Left ventricle myocardium inferior (tissue), 1 donor: ENCODE measurements at regions not wholly inside any gene's neighbourhood (a gene's known extent, or its start where the extent isn't known, plus 50 kb on each side); places are given as distances from the start of the nearest gene placed in this dataset.
"Not testable (repeated sequence)": the region's sequence is repeated elsewhere in the genome, so short reads cannot be mapped to it uniquely, and the experiment has no call there.

Experiments
- DNase-seq: peaks from one replicate; pipeline ENCODE4 v3.0.0-alpha.2; 2020
- H3K27ac ChIP-seq: fragments of 200-600 bp; replicated peaks from 2 replicates; pipeline ENCODE4 v1.8.0; 2021
- H3K27me3 ChIP-seq: fragments of 200-600 bp; 2 replicates; pipeline ENCODE4 v1.8.0; 2021; ENCODE audit warnings: low read depth
- H3K36me3 ChIP-seq: fragments of 200-600 bp; 2 replicates; pipeline ENCODE4 v1.8.0; 2021
- H3K4me1 ChIP-seq: fragments of 200-600 bp; 2 replicates; pipeline ENCODE4 v1.8.0; 2021
- H3K4me3 ChIP-seq: fragments of 200-600 bp; 2 replicates; pipeline ENCODE4 v1.8.0; 2021; ENCODE audit warnings: mild to moderate bottlenecking, moderate library complexity
- H3K9me3 ChIP-seq: fragments of 200-600 bp; replicated peaks from 2 replicates; pipeline ENCODE4 v1.8.0; 2021
- CTCF ChIP-seq: fragments of 200-600 bp; IDR thresholded peaks from 2 replicates; pipeline ENCODE4 v1.8.0; 2021; ENCODE audit warnings: antibody characterized with exemption, mild to moderate bottlenecking, borderline replicate concordance
- intact Hi-C: fragments of 100-400 bp; cut with micrococcal nuclease; formaldehyde crosslinking; loops from one replicate; pipeline ENCODE4 v1.11.0; 2022
- donor health status: DM: no; HTN: yes; CAD: no; lungs with severe emphysema.

- Histone ChIP-seq H3K4me3 (no peak overlapping the region), H3K27me3 (no peaks in the 10 kb centered on the region), H3K36me3 (no peaks in the 10 kb centered on the region), H3K9me3 (no peaks in the 10 kb centered on the region), H3K4me1 (no peaks in the 10 kb centered on the region), H3K27ac (no peak overlapping the region)
- no peak for DNase-seq
- TF ChIP-seq CTCF = no peak
- intact Hi-C loops = no loop called here
These were observed 207.4 kb downstream of the RBM46 start for GRCh38 chr4:154988511-154988910.

DNA sequence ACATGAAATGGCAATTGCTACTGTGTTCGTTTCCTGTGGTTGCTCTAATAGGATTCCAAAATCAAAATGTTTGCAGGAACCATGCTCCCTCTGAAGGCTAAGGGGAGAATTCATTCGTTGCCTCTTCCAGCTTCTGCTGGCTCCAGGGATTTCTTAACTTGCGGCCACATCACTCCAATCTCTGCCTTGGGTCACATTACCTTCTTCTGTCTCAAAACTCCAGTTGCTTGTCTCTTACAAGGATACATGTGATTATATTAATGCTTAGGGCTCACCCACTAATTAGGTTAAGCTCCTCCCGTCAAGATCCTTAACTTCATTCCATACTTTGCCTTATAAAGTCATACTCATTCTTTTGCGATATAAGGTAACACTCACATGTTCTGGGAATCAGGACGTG, 208.4 kb downstream of the RBM46 start:
- H3K27me3 ChIP-seq = no peaks in the 10 kb centered on the region

GRCh38 chr4:154997866-154998265, 210.6 kb upstream of the NPY2R start:
- H3K4me3 ChIP-seq, intact Hi-C loops, H3K36me3 ChIP-seq, H3K27me3 ChIP-seq, H3K27ac ChIP-seq, H3K9me3 ChIP-seq, DNase-seq, H3K4me1 ChIP-seq: not testable (repeated sequence)

More for the DNA sequence above, 208.4 kb downstream of the RBM46 start:
- no peak overlapping the region for H3K27ac ChIP-seq
- DNase-seq = no peak
- no peaks in the 10 kb centered on the region for H3K9me3 ChIP-seq
- H3K36me3 ChIP-seq = no peaks in the 10 kb centered on the region
- no peak overlapping the region for H3K4me3 ChIP-seq
- intact Hi-C loops = no loop called here
- TF ChIP-seq CTCF = no peak
- no peaks in the 10 kb centered on the region for H3K4me1 ChIP-seq

DNA sequence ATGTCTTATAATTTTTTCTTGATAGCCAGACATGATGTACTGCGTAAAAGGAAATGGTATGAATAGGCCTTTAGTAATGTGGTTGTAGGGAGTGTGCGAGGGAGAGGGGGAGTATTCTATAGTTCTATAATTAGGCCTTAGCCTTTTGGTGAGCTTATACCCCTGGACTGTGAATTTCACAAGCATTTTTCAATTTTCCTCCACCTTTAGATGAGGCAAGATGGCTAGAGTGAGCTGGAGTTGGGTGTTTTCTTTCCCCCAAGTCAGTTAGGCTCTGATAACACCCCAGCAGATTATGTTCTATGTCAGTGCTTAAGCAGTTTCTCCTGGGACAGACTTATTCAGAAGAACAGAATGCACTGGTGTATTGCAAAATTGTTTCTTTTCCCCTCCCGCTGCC, 210.2 kb upstream of the NPY2R start:
- no peak for DNase-seq
- H3K9me3 ChIP-seq = no peaks in the 10 kb centered on the region
- no peaks in the 10 kb centered on the region for H3K4me1 ChIP-seq
- no peak overlapping the region for H3K27ac ChIP-seq
- H3K27me3 ChIP-seq = no peaks in the 10 kb centered on the region
- intact Hi-C loops = no loop called here
- H3K36me3 ChIP-seq = no peaks in the 10 kb centered on the region
- no peak for TF ChIP-seq CTCF
- H3K4me3 ChIP-seq = no peak overlapping the region

DNA sequence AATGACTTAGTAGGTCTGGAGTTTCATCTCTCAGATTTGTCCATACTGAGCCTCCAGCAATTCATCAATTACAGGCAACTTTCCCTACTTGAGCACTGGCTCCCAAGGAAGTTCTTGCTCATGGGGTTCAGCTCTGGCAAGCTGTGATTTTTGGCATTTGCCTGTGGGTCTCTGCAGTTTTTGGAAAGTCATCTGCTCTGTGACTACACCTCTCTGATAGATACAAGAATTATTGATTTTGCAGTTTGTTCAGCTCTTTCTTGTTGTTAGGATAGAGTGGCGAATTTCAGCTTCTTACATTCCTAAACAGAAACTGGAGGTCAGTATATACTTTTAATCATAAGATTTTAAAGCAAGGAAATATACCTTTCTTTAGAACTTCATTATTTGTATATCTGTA, 209.7 kb upstream of the NPY2R start:
- Histone ChIP-seq H3K27ac (no peak overlapping the region), H3K36me3 (no peaks in the 10 kb centered on the region), H3K4me3 (no peak overlapping the region), H3K4me1 (no peaks in the 10 kb centered on the region), H3K9me3 (no peaks in the 10 kb centered on the region), H3K27me3 (no peaks in the 10 kb centered on the region)
- TF ChIP-seq CTCF = no peak
- no peak for DNase-seq
- intact Hi-C loops = no loop called here

GRCh38 chr4:154999950-155000578, 208.4 kb upstream of the NPY2R start:
- intact Hi-C loops = no loop called here
- no peaks in the 10 kb centered on the region for H3K36me3 ChIP-seq
- DNase-seq = no peak
- H3K9me3 ChIP-seq = no peaks in the 10 kb centered on the region
- no peak overlapping the region for H3K4me3 ChIP-seq
- TF ChIP-seq CTCF = no peak
- H3K27me3 ChIP-seq = no peaks in the 10 kb centered on the region
- no peak overlapping the region for H3K27ac ChIP-seq
- no peaks in the 10 kb centered on the region for H3K4me1 ChIP-seq
